ENCODE measurements at regions not wholly inside any gene's neighbourhood (a gene's known extent, or its start where the extent isn't known, plus 50 kb on each side); places are given as distances from the start of the nearest gene placed in this dataset.

DNA sequence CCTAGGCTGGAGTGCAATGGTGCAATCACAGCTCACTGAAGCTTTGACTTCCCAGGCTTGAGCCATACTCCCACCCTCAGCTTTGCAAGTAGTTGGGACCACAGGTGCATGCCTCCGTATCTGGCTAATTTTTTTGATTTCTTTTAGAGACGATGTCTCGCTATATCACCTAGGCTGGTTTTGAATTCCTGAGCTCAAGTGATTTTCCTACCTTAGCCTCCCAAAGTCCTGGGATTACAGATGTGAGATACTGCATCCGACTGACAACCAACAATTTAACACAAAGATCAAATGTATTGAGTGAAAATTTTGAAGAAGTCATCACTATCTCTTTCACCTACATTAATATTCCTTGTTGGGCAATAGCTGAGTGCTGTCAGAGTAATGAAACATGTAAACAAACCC lies 181.6 kb downstream of the MYCN start:
- Histone ChIP-seq H2BK20ac (ENCODE audit: low read depth, low read length) (no peak overlapping the region), H3K4me2 (ENCODE audit: low read depth, low read length) (no peak overlapping the region), H3K18ac (ENCODE audit: low read depth, low read length) (no peak overlapping the region), H3K79me1 (ENCODE audit: low read depth in 1 of 2, low read length in 2 of 2) (no peaks in the 10 kb centered on the region), H3K23ac (ENCODE audit: low read depth, low read length) (no peak overlapping the region), H3K9me1 (ENCODE audit: insufficient read depth, low read length) (no peaks in the 10 kb centered on the region), H4K91ac (ENCODE audit: insufficient read depth, low read depth, low read length) (no peak overlapping the region), H4K8ac (ENCODE audit: low read depth in 2 of 2, low read length in 2 of 2) (no peak overlapping the region), H2AK9ac (replicated peaks; ENCODE audit: low read depth, low read length, poor library complexity) (no peak overlapping the region), H4K5ac (ENCODE audit: low read depth, low read length) (no peak overlapping the region), H3K27me3 (ENCODE audit: control insufficient read depth, insufficient read depth, low read length) (no peaks in the 10 kb centered on the region), H4K20me1 (ENCODE audit: insufficient read depth, low read length) (no peaks in the 10 kb centered on the region), H3K27ac (ENCODE audit: insufficient read depth, low read length) (no peak overlapping the region), H3K4me3 (ENCODE audit: insufficient read depth, low read depth, low read length) (no peak overlapping the region), H2BK5ac (ENCODE audit: low read depth, low read length, poor library complexity, severe bottlenecking) (no peak overlapping the region), H3K4me1 (ENCODE audit: control insufficient read depth, insufficient read depth, low read length) (no peaks in the 10 kb centered on the region), H2BK120ac (ENCODE audit: low read depth, low read length) (no peak overlapping the region), H2BK15ac (ENCODE audit: low read depth, low read length) (no peak overlapping the region), H3K56ac (ENCODE audit: extremely low read depth, insufficient read depth, low read length) (no peak overlapping the region), H3K4ac (ENCODE audit: low read depth, low read length) (no peak overlapping the region), H3K9ac (ENCODE audit: low read depth, low read length) (no peak overlapping the region), H3K36me3 (ENCODE audit: control insufficient read depth, insufficient read depth, low read length) (no peaks in the 10 kb centered on the region), H3K9me3 (ENCODE audit: control insufficient read depth, insufficient read depth, low read length) (peaks cover 29% of the 10 kb centered on the region), H2AFZ (replicated peaks; ENCODE audit: low read length, poor library complexity) (no peak overlapping the region), H2AK5ac (ENCODE audit: low read depth, low read length) (no peak overlapping the region), H3K14ac (replicated peaks; ENCODE audit: low read depth, low read length) (no peak overlapping the region)
- in situ Hi-C loops (cut with MboI; ENCODE audit: low sequenced_read_pairs) (no loop called here), dilution Hi-C loops (cut with HindIII; ENCODE audit: low sequenced_read_pairs, unreplicated experiment) (no loop called here), intact Hi-C loops (cut with micrococcal nuclease) (no loop called here)
- ATAC-seq (ENCODE audit: low read depth) (no peak), DNase-seq (no peak)
- BruUV-seq (replicated peaks), result no TSS peak
- WGBS, 2 experiments (ENCODE audit: extremely low coverage in 2 of 2, insufficient read length in 1 of 2), result no CpG with 5 or more reads among the region's 4 CpGs
- CTCF ChIA-PET, result no interaction called here
- no peak for TF ChIP-seq BHLHE40 (IDR thresholded peaks at IDR 0.05; ENCODE audit: low read depth, low read length)
- no peak for TF ChIP-seq MXI1 (IDR thresholded peaks at IDR 0.05; ENCODE audit: borderline replicate concordance, low read depth, low read length)
- no peak for TF ChIP-seq ELK1 (IDR thresholded peaks at IDR 0.05; ENCODE audit: borderline replicate concordance, low read depth, low read length)
- no peak for TF ChIP-seq SMC3 (IDR thresholded peaks at IDR 0.05; ENCODE audit: low read depth, low read length)
- TF ChIP-seq CTCF (conservative IDR thresholded peaks at IDR 0.05; ENCODE audit: low read depth, low read length), result no peak
- TF ChIP-seq RAD21 (IDR thresholded peaks at IDR 0.05; ENCODE audit: low read length), result no peak
- no peak for TF ChIP-seq NFE2L2 (IDR thresholded peaks at IDR 0.05; ENCODE audit: low read depth, low read length)
- TF ChIP-seq POLR2A (IDR thresholded peaks at IDR 0.05; ENCODE audit: low read depth, low read length), result no peak
- no peak for TF ChIP-seq CEBPB (IDR thresholded peaks at IDR 0.05; ENCODE audit: low read depth, low read length)
- TF ChIP-seq, protein P1, sequence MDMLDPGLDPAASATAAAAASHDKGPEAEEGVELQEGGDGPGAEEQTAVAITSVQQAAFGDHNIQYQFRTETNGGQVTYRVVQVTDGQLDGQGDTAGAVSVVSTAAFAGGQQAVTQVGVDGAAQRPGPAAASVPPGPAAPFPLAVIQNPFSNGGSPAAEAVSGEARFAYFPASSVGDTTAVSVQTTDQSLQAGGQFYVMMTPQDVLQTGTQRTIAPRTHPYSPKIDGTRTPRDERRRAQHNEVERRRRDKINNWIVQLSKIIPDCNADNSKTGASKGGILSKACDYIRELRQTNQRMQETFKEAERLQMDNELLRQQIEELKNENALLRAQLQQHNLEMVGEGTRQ (IDR thresholded peaks at IDR 0.05; ENCODE audit: low read depth, low read length), result no peak
- no peak for TF ChIP-seq RFX5 (IDR thresholded peaks at IDR 0.05; ENCODE audit: low read depth, low read length)
- TF ChIP-seq MAZ (IDR thresholded peaks at IDR 0.05; ENCODE audit: borderline replicate concordance, low read depth, low read length), result no peak
- no peak for TF ChIP-seq FOS (IDR thresholded peaks at IDR 0.05; ENCODE audit: low read depth, low read length)
- no peak for TF ChIP-seq RCOR1 (IDR thresholded peaks at IDR 0.05; ENCODE audit: insufficient replicate concordance, low read length)
- no peak for TF ChIP-seq MAFK (IDR thresholded peaks at IDR 0.05; ENCODE audit: low read depth, low read length)
- POLR2A ChIA-PET (ENCODE audit: unreplicated experiment), result no interaction called here

Data from IMR-90 (cell line).